Middle frontal gyrus (tissue), 1 donor: ENCODE measurements at regions not wholly inside any gene's neighbourhood (a gene's known extent, or its start where the extent isn't known, plus 50 kb on each side); places are given as distances from the start of the nearest gene placed in this dataset.
"Not testable (repeated sequence)": the region's sequence is repeated elsewhere in the genome, so short reads cannot be mapped to it uniquely, and the experiment has no call there.

ENCODE experiments used
- DNase-seq: peaks from one replicate; pipeline ENCODE4 v3.0.0-alpha.2; 2015; ENCODE audit warnings: low spot score; ENCODE audit errors: extremely low spot score

DNA sequence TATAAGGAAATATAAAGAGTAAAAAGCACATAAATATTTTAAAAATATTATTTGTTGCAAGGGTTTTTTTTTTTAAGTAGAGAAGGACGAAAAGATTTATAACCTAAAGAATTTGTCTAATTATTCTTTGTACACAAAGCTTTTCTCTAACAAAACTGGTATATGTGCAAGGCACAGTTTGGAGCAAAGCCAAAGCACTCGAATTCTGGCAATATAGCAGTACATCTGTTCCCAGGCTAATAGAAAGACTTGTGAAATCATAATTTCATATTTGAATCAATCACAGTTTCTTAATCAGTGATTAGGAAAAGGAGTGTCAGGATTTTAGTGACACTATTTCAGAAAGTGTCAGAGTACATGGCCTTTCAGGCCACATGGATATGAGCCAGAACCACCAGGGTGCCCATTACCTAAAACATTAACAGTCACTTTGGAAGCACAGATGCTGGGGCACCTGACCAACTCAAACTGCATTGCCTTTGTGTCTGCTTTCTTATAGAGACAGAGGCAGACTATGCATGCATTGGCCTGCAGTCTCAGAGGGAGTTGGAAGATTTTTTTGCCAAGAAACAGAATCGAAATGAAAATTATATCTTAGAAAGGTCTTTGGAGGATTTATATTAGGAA, 651.8 kb upstream of the SGO1 start:
- DNase-seq, result no peak

GRCh38 chr3:20836801-20837200, 650.8 kb upstream of the SGO1 start:
- no peak for DNase-seq

DNA sequence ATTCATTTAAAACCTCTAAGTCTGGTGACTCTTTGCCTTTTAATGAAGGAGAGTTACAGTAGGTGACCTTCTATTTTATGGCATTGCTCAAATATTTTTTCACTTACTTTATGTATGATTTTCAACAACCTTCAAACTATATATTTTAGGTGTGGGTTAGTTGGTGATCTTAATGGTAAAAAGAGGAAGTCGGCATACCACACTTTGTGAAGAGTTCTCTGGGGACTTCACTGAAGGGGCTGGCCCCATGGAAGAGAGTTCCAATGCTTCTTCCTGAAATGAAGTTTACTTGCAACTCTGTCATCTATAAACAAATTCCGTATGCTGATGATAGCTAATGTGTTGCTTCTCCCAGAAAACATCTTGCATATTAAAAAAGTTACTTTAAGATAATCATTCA, 647.0 kb upstream of the SGO1 start:
- no peak for DNase-seq

- no peak for DNase-seq
Measured at GRCh38 chr3:20822251-20822650, 636.2 kb upstream of the SGO1 start.

DNA sequence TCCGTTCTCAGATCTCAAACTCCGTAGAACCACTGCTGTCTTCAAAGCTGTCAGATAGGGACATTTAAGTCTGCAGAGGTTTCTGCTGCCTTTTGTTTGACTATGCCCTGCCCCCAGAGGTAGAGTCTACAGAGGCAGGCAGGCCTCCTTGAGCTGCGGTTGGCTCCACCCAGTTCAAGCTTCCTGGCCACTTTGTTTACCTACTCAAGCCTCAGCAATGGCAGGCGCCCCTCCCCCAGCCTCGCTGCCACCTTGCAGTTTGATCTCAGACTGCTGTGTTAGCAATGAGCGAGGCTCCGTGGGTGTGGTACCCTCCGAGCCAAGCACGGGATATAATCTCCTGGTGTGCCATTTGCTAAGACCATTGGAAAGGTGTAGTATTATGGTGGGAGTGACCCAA, 634.9 kb upstream of the SGO1 start:
- DNase-seq, result not testable (repeated sequence)

DNA sequence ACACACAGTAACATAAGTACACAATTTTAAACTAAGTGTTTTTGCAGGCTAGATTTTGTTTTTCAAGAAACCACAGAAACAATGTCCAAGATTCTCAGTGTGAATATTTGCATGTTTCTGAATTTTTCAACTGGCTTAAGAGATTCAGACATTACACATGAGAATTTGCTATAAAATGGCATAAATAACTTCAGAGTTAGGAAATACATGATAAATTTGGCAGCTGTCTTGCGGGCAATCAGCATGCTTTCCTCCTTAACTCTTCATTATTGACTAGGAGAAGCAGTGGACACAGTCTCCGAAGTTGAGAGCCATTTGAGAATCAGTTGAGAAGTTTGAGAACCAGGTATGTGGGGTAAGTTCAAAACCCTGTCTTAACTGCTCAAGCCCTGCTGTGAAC, 625.6 kb upstream of the SGO1 start:
- no peak for DNase-seq

- no peak for DNase-seq
Measured at GRCh38 chr3:20811006-20811405, 625.0 kb upstream of the SGO1 start.

- DNase-seq, result no peak
Measured at GRCh38 chr3:20810555-20810954, 624.5 kb upstream of the SGO1 start.

GRCh38 chr3:20809356-20809755, 623.4 kb upstream of the SGO1 start:
- no peak for DNase-seq

GRCh38 chr3:20808864-20809263, 622.9 kb upstream of the SGO1 start:
- no peak for DNase-seq

DNA sequence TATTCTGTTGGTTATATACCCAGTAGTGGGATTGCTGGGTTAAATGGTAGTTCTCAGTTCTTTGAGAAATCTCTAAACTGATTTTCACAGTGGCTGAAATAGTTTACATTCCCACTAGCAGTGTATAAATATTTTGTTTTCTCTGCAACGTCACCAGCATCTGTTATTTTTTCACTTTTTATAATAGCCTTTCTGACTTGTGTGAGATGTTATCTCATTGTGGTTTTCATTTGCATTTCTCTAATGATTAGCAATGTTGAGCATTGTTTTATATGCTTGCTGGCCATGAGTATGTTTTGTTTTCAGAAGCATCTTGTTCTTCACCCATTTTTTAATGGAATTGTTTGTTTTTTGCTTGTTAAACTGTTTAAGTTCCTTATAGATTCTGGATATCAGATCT, 612.7 kb upstream of the SGO1 start:
- DNase-seq, result no peak

GRCh38 chr3:20787005-20787404, 601.0 kb upstream of the SGO1 start:
- no peak for DNase-seq

DNA sequence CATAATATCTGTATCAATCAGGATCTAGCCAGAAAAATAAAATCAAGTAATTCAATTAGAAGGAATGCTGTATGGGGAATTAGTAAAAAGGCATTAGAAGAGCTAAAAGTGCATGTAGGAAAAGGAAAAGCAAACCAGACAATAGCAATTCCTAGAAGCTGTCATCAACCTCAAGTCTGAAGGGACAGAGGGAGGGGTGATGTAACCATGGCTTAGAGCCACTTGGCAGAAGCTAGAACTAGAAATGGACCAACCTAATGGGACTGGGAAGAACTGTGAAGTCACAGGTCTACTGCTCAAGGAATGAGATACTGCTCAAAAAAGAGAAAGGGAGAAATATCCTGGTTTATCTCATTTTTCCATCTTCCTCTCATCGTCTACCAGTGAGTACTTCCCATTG, 590.7 kb upstream of the SGO1 start:
- no peak for DNase-seq

GRCh38 chr3:20776286-20776685, 590.3 kb upstream of the SGO1 start:
- peak; percentile 8 for DNase-seq

- no peak for DNase-seq
Measured at GRCh38 chr3:20773320-20773984, 587.4 kb upstream of the SGO1 start.

- no peak for DNase-seq
Measured at GRCh38 chr3:20772869-20773268, 586.9 kb upstream of the SGO1 start.

GRCh38 chr3:20769430-20769829, 583.4 kb upstream of the SGO1 start:
- no peak for DNase-seq

GRCh38 chr3:20760981-20761380, 575.0 kb upstream of the SGO1 start:
- DNase-seq, result no peak

GRCh38 chr3:20752416-20752815, 566.4 kb upstream of the SGO1 start:
- no peak for DNase-seq

GRCh38 chr3:20751296-20751695, 565.3 kb upstream of the SGO1 start:
- no peak for DNase-seq

- DNase-seq, result no peak
Measured at GRCh38 chr3:20747741-20748140, 561.7 kb upstream of the SGO1 start.

- no peak for DNase-seq
Measured at GRCh38 chr3:20743553-20744321, 557.7 kb upstream of the SGO1 start.
